GM21528 (cell line): ENCODE measurements at regions not wholly inside any gene's neighbourhood (a gene's known extent, or its start where the extent isn't known, plus 50 kb on each side); places are given as distances from the start of the nearest gene placed in this dataset.

Experiments
- ATAC-seq: cut with Tn5 transposase; IDR thresholded peaks from one replicate; pipeline ENCODE4 v1.9.1; 2021; ENCODE audit warnings: mild to moderate bottlenecking, moderate library complexity; ENCODE audit not compliant: unreplicated experiment, low FRiP score

GRCh38 chr9:107636571-107637381, 147.2 kb upstream of the KLF4 start:
- ATAC-seq, result no peak

GRCh38 chr9:107635803-107636174, 146.2 kb upstream of the KLF4 start:
- ATAC-seq, result no peak

GRCh38 chr9:107635101-107635802, 145.7 kb upstream of the KLF4 start:
- ATAC-seq, result no peak

DNA sequence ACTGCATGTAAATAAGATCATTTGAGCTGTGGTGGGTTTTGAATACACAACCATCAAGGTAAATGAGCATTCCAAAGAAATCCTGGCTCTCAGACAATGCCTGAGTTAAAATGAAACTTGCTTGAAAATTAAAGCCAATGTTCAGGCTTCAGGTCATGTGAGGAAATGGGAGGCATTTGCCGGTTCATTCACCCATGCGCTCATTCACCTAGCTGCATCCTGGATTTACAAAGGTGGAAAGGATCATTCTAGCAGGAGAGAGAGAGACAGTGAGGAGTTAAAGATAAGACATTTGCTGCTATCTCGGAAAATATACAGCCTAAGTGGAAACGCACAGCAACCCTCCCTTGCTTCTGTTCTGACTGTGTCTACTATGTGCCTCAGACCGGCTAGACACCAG, 143.8 kb upstream of the KLF4 start:
- no peak for ATAC-seq

GRCh38 chr9:107632661-107633060, 143.1 kb upstream of the KLF4 start:
- no peak for ATAC-seq

GRCh38 chr9:107632216-107632615, 142.6 kb upstream of the KLF4 start:
- no peak for ATAC-seq

DNA sequence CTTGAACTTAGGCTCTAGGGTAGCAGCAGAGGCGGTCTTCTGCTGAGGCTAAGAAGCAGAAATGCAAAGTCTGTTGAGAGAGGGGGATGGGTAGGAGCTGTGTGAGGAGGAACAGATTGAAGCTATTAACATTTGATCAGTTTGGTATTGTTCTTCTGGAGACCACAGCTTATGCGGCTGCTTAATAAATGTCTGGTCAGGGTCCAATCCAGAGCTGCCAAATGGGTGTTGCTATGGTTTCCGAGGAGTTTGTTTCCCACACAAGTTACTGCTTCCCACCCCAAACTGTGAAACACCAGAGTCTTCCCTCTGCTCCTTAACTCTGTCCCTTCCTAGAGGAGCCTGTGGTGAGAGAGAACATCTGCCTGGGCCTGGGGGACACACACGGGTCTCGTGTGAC, 142.2 kb upstream of the KLF4 start:
- no peak for ATAC-seq

GRCh38 chr9:107630156-107630555, 140.6 kb upstream of the KLF4 start:
- no peak for ATAC-seq

GRCh38 chr9:107628444-107628843, 138.9 kb upstream of the KLF4 start:
- ATAC-seq, result no peak

GRCh38 chr9:107627781-107628180, 138.2 kb upstream of the KLF4 start:
- no peak for ATAC-seq

- ATAC-seq, result no peak
Measured at GRCh38 chr9:107626118-107626517, 136.5 kb upstream of the KLF4 start.

- ATAC-seq, result no peak
Measured at GRCh38 chr9:107625383-107625984, 135.9 kb upstream of the KLF4 start.

DNA sequence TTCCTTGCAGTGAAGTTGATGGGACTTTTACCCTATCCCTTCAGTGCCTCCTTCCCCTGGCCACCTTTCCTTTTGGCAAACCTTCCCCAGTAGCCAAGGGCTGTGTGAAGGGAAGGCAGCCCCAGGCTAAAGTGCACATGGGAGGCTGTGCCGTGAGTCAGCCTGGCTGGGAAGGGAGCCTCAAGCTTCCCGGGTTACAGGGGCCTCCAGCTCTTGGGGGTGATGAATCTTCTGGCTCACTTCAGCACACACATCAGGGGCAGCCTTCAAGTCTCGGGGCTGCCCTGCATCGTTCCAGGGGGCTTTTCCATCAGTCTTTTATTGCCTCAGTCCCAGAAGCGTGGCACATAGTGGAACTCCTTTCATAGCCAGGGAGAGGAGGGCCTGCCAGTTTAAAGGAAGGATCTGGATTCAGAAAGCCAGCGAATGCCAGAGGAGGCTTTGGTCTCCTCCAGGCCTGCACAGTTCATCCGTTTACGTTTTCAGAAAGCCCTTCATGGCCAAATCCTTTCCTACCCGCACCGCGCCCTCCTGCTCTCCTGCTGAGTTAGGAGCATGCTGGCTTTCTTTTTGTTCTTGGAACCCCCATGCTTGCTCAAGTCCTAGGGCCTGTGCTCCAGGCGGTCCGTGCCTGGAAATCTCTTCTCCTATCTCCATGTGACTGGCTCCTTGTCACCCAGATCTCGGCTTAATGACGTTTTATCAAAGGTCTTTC, 134.8 kb upstream of the KLF4 start:
- no peak for ATAC-seq

DNA sequence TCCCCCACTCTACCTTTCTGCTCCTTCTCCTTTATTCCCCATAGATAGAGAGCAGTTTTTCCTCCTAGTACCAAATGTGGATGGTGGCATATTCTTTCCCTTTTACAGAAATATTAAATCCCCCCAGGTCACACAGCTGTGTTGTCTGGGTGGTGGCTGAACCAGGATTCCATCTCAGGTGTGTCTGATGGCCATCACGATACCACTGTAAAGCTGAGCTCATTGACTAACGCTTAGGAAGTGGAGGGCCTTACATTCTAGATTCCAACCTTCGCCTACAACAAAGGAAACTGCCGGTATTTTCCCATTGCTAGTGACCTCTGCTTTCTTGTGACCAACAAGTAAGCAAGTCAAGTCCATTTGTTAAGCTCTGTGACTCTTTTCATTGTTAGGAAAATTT, 131.9 kb upstream of the KLF4 start:
- ATAC-seq, result no peak

DNA sequence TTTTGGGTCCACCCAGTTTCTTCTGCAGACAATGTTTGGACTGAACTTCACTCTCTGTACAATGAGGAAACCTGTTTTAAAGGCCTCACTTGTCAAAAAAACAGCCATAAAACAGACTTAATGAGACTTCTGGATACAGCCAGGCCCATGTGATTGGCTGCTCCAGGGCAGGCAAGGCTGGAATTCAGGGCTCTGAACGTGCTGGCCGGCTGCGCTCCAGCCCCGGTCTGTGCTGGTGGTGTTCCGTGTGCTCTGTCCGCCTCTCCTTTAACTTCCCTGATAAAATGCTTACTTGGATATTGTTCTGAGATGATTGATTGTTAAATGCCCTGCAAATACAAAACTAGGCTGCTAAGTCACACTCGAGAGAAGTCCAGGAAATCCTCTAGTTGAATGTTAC, 131.2 kb upstream of the KLF4 start:
- ATAC-seq, result no peak

DNA sequence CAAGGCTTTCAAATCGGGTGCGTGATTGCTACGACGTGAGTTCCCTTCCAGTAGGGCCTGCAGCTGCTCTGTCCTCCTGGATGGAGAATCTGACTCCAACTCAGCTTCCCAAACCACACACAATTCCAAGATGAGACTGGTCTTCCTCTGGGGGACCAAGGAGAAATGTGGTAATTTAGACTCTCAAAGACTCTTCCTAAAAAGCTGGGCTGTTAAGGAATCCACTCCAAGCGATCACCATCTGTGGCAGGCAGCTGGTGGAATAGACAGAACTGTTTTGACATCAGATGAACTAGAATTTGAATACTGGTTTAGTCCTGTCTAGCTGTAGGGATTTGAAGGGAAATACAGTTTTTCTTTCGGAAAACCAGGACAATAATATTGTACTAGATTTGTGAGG, 130.7 kb upstream of the KLF4 start:
- no peak for ATAC-seq

GRCh38 chr9:107615321-107615720, 125.8 kb upstream of the KLF4 start:
- no peak for ATAC-seq

- no peak for ATAC-seq
Measured at GRCh38 chr9:107614765-107615164, 125.2 kb upstream of the KLF4 start.

DNA sequence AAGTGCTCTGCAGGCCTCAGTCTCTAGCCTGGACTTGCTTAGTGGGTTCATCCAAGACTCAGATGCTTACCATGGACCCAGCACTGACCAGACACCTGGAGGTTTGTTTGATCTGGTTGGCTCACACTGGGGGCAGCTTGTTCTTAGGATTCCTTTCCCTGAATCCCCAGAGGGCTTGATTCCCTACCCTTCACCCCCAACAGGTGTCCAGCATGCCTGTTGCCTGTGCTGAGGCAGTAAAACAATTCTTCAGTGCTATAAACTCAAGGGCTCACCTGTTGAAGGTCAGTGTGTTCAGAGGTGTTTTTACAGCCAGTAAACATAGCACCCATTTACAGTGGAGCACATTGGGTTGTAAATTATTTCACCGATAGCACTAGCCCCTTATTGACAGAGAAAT, 123.8 kb upstream of the KLF4 start:
- no peak for ATAC-seq

- ATAC-seq, result no peak
Measured at GRCh38 chr9:107612136-107612535, 122.6 kb upstream of the KLF4 start.

DNA sequence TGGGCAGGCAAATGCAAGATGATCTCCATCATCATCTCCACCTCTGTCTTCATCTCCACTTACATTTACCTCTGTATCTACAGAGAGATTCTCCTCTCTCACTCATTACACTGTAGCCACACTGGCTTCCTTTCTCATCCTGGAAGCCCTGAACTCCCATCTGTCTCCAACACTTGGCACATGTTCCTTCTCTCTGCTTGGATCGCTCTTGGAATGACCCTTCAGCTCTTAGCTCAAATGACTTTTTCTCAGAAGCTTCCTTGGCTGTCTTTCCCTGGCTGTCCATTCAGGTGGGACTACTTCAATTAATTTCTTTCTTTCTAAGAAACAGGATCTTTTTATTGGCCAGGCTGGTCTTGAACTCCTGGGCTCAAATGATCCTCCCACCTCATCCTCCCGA, 120.0 kb upstream of the KLF4 start:
- ATAC-seq, result no peak
